GM19099 (cell line): ENCODE measurements at regions not wholly inside any gene's neighbourhood (a gene's known extent, or its start where the extent isn't known, plus 50 kb on each side); places are given as distances from the start of the nearest gene placed in this dataset.

Source experiments
- POLR2A ChIP-seq: IDR thresholded peaks from 3 replicates; pipeline ENCODE4 v1.6.1; 2011; ENCODE audit warnings: low read depth; ENCODE audit not compliant: insufficient read length; ENCODE audit errors: extremely low read depth

DNA sequence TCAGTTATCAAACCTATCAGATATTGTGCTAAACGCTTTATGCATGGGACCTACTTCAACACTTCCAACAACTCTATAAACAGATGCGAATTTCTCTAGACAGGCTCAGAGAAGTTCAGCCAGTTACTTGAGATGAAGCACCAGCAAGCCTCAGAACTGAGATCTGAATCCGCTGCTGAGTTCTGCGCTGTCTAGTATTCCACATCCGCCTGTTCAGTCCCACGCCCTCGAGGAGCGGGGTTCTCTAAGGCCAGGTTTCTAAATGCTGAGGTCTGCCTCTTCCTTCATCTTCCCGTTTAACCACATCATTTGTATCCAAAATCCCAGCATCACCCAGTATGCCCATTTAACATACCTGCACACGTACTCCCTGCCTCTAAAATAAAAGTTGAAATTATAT lies 297.8 kb upstream of the ZNF32 start:
- TF ChIP-seq POLR2A: no peak

DNA sequence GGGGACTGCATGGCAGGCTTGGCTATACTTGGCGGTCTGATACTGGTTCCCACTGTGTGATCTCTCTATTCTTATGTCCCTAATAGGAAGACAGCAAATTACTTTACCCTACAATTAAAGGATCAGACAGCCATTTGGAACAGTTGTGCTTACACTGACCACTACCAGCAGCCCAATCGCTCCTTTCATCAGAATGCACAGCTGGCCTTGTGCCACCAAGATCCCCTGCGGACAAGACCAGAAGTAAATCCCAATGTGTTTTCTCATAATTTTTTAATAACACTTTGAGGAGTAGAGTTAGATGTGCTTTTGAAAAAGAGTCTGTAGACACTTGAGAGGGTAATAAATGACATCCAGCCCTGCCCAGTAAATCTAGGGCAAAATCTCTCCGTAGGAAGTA lies 297.2 kb upstream of the ZNF32 start:
- no peak for TF ChIP-seq POLR2A

- TF ChIP-seq POLR2A: no peak
These were observed 296.5 kb upstream of the ZNF32 start for GRCh38 chr10:43945094-43945730.

DNA sequence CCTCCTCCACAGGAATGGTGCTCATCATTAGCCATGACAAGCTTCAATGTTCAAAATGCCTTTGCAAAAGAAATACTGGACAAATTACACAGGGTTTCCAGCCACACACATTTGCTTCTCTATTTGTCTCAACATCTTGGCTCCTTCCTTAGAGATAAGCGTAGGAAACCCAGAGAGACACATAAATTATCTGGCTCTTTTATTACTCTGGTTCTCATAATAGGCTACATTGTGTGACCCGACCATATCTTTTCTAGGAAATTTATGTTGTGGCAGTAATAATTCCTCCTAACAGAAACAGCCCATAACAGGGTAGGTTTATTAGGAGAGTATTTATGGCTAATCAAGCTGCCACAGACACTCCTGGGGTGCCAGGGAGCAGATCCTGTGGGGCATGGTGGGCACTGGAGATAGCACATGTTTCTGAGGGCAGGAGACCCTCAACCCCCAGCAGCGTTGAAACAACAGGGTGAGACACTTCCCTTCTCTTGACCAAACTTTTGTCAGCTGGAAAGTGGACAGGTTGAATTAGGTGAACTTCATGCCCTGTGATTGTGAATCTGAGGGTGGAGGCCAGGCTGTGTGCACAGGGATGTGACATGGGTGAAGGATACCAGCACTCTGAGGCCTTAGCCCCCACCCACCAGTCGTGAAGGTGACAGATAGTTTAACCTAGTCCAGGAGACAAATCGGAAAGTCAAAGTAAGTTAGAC lies 295.9 kb upstream of the ZNF32 start:
- no peak for TF ChIP-seq POLR2A

- TF ChIP-seq POLR2A: no peak
These were observed 295.2 kb upstream of the ZNF32 start for GRCh38 chr10:43943818-43944360.

DNA sequence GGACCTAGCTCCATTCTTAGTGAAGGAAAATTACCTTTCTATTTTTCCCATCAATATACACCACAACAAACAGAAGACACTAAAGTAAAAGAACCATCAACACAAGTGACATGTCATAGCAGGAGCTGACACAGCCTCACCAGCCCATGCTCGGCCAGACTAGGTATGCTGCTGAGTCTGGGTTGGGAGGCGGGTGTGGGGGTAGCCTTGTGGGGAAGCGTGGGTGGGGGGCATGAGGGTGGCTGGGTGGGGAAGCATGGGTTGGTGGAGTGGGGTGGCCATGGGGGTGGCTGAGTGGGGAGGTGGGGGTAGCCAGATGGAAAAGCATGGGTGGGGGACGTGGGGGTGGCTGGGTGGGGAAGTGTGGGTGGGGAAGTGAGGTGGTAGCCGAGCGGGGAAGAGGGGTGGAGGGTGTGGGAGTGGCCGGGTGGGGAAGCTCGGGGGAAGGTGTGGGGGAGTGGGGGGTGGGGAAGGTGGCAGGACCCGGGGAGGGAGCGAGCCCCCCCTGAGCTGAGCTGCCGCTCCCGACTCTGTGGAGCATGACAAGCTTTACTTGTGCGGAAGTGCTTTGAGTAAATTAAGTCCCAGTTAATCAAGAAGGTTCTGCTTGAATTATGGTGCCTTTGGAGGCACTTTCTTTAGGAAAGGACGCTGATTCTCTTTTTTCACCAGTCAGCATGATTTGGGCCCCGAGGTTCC lies 294.6 kb upstream of the ZNF32 start:
- TF ChIP-seq POLR2A: no peak

DNA sequence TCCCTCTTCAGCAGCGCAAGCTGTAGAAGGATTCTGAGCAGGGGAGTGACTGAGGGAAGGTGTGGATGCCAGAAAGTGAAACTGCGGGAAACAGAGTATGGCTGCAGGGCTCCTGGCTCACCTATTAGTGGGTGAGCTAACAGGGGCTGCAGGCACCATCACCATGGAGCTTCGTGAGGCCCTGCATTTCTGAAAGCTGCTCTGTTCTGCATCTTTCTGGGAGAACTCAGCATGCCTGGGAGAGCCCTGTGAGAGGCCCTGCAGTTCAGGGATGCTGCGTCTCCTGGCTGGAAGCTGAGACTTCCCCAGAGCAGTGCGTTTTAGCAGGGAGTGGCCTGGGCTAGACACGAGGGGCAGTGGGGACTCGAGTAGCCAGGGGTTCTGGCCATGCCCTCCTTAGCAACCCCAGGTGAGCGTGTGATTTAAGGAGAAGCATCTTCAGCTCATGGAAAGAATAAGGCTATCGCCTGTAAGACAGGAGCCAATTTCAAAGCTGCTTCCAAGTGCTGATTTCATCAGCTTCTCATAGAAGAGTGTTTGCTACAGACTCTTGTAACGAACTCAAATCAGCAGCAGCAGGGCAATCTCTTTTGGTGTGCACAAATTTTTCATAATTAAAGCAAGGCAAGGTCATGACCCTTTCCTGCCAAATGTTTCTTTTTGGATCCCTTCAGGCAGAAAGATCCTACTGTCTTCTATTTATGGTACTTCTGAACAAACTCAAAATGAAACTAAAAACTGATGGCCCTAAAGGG lies 293.6 kb upstream of the ZNF32 start:
- no peak for TF ChIP-seq POLR2A

GRCh38 chr10:43940898-43941837 lies 292.5 kb upstream of the ZNF32 start:
- TF ChIP-seq POLR2A: no peak

GRCh38 chr10:43939939-43940820 lies 291.5 kb upstream of the ZNF32 start:
- no peak for TF ChIP-seq POLR2A

DNA sequence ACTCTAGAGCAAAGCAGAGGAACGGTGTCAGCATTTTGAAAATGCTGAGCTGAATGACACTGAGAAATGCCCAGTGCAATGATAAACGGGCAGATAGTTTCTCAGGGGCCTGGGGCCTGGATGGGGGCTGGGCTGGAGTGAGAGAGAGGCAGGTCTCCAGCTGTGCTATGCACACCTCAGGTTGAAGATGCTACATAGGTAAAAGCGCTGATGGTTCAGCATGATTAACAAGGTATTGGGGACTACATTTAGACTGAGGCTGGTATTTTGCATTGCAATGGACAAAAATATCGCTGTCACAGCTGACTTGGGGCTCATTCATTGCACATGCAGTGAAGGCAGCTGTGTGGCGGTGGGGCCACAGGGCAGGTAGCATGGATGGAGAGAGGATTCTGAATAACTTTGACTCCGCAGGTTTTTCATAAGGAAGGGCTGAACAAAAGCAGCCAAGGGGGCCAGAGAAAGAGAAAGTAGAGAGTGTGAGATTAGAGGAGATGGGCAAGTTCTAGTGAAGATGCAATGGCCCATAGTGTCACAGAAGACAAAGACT lies 290.8 kb upstream of the ZNF32 start:
- no peak for TF ChIP-seq POLR2A

DNA sequence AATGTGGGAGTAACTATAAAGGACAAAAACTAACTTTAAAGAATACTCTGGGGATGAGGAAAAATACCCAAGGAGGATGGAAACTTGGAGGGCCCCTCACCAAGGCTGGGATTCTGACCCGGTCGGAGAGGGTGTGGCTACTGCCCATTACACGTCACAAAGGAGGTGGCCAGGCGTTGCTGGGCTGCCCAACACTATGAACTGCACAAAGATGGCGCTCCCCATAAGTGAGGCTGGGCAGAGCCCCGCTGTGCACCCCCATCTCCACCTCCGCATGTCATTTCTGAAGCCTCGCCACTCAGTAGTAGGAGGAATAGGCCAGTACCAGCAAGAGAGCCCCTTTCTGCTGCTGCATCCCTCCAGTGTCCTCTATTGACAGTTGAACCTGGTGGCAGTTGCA lies 290.1 kb upstream of the ZNF32 start:
- TF ChIP-seq POLR2A: no peak

DNA sequence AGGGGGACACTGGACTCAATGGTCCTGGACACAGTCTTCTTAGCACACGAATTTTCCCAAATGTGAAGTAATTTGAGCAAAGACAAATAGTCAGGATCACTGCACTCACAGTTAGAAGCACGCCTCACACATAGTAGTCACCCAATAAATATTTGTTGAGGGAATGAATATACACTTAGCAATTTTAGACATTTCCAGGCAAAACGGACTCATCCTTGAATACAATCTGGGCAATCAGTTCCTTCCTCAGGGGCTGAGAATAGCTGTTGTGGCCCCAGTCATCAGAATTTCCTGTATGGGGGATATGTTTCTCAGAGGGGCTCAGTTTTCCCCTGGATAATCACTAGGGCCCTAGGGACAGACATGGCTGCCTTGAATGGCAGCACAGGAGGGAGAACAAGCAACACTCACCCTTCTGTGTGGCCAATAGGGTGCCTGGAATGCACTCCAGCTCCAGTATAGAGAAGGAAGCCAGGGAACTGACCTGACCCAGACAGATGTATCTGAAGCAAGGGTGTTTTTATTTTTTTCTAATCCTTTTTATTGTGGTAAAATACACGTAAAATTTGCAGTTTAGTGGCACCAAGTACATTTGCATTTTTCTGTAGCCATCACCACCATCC lies 282.7 kb upstream of the ZNF32 start:
- no peak for TF ChIP-seq POLR2A

GRCh38 chr10:43930777-43931176 lies 282.1 kb upstream of the ZNF32 start:
- TF ChIP-seq POLR2A: no peak

- no peak for TF ChIP-seq POLR2A
These were observed 281.6 kb upstream of the ZNF32 start for GRCh38 chr10:43930243-43930642.
